ENCODE measurements at regions not wholly inside any gene's neighbourhood (a gene's known extent, or its start where the extent isn't known, plus 50 kb on each side); places are given as distances from the start of the nearest gene placed in this dataset.

DNA sequence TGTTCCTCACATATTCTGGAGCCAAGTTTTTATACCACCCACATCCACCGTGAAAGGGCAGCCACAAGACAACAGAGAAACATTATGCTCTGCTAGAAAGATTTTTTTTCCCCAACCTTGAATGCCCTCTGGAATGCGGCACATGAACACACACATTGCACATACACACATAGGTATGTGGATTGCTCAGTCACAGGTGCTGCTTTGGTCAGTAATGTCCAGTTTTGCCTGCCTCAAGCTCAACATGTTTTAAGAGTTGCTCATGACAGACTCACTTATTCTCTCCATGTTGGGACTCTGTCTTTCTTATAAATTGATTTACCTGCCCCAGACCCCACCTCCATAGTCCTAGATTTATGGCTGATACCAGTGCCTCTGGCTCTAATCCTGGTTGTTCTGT is 138.0 kb upstream of the ASTN2 start:
- ChIA-PET CTCF (interaction anchor here (1.5 kb wide), 1 partner anchor 65 kb away, joined by 8 read pairs; no protein-coding TSS in a partner anchor), POLR2A (no interaction called here)
- H3K4me2 ChIP-seq = no peak overlapping the region
- H3K9me2 ChIP-seq = no peaks in the 10 kb centered on the region
- H3K27ac ChIP-seq (ENCODE audit: low read depth in 2 of 2, low read length in 1 of 2) = no peak overlapping the region
- TF ChIP-seq, protein P1, sequence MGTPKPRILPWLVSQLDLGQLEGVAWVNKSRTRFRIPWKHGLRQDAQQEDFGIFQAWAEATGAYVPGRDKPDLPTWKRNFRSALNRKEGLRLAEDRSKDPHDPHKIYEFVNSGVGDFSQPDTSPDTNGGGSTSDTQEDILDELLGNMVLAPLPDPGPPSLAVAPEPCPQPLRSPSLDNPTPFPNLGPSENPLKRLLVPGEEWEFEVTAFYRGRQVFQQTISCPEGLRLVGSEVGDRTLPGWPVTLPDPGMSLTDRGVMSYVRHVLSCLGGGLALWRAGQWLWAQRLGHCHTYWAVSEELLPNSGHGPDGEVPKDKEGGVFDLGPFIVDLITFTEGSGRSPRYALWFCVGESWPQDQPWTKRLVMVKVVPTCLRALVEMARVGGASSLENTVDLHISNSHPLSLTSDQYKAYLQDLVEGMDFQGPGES (IDR thresholded peaks at IDR 0.05; ENCODE audit: low read depth, low read length) = no peak
- TF ChIP-seq, protein P2, sequence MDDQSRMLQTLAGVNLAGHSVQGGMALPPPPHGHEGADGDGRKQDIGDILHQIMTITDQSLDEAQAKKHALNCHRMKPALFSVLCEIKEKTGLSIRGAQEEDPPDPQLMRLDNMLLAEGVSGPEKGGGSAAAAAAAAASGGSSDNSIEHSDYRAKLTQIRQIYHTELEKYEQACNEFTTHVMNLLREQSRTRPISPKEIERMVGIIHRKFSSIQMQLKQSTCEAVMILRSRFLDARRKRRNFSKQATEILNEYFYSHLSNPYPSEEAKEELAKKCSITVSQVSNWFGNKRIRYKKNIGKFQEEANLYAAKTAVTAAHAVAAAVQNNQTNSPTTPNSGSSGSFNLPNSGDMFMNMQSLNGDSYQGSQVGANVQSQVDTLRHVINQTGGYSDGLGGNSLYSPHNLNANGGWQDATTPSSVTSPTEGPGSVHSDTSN (IDR thresholded peaks at IDR 0.05) = no peak
- no peak for TF ChIP-seq POLR2AphosphoS5 (IDR thresholded peaks at IDR 0.05; ENCODE audit: low read depth, low read length)
- TF ChIP-seq GATA2 (CRISPR knock-in tag; IDR thresholded peaks at IDR 0.05) = no peak
- TF ChIP-seq FOXM1 (IDR thresholded peaks at IDR 0.05; ENCODE audit: low read depth) = no peak
- TF ChIP-seq, protein P3, sequence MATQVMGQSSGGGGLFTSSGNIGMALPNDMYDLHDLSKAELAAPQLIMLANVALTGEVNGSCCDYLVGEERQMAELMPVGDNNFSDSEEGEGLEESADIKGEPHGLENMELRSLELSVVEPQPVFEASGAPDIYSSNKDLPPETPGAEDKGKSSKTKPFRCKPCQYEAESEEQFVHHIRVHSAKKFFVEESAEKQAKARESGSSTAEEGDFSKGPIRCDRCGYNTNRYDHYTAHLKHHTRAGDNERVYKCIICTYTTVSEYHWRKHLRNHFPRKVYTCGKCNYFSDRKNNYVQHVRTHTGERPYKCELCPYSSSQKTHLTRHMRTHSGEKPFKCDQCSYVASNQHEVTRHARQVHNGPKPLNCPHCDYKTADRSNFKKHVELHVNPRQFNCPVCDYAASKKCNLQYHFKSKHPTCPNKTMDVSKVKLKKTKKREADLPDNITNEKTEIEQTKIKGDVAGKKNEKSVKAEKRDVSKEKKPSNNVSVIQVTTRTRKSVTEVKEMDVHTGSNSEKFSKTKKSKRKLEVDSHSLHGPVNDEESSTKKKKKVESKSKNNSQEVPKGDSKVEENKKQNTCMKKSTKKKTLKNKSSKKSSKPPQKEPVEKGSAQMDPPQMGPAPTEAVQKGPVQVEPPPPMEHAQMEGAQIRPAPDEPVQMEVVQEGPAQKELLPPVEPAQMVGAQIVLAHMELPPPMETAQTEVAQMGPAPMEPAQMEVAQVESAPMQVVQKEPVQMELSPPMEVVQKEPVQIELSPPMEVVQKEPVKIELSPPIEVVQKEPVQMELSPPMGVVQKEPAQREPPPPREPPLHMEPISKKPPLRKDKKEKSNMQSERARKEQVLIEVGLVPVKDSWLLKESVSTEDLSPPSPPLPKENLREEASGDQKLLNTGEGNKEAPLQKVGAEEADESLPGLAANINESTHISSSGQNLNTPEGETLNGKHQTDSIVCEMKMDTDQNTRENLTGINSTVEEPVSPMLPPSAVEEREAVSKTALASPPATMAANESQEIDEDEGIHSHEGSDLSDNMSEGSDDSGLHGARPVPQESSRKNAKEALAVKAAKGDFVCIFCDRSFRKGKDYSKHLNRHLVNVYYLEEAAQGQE (IDR thresholded peaks at IDR 0.05; ENCODE audit: low read depth, low read length) = no peak
- TF ChIP-seq JUND (IDR thresholded peaks at IDR 0.05) = no peak
- no peak for TF ChIP-seq TEAD4 (IDR thresholded peaks at IDR 0.05; ENCODE audit: borderline replicate concordance, insufficient read depth)
- TF ChIP-seq, protein P4, sequence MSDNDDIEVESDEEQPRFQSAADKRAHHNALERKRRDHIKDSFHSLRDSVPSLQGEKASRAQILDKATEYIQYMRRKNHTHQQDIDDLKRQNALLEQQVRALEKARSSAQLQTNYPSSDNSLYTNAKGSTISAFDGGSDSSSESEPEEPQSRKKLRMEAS (IDR thresholded peaks at IDR 0.05; ENCODE audit: low read depth) = no peak
- TF ChIP-seq, protein P5, sequence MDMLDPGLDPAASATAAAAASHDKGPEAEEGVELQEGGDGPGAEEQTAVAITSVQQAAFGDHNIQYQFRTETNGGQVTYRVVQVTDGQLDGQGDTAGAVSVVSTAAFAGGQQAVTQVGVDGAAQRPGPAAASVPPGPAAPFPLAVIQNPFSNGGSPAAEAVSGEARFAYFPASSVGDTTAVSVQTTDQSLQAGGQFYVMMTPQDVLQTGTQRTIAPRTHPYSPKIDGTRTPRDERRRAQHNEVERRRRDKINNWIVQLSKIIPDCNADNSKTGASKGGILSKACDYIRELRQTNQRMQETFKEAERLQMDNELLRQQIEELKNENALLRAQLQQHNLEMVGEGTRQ (IDR thresholded peaks at IDR 0.05; ENCODE audit: borderline replicate concordance, low read depth, low read length) = no peak
- H3K9ac ChIP-seq = no peak overlapping the region
- H3F3A ChIP-seq (replicated peaks; ENCODE audit: insufficient read depth) = no peaks in the 10 kb centered on the region
- no peak overlapping the region for H3K4me3 ChIP-seq (ENCODE audit: low read depth in 2 of 2, low read length in 1 of 2)
- no peaks in the 10 kb centered on the region for H3K79me2 ChIP-seq (ENCODE audit: insufficient read depth)
- WGBS (ENCODE audit: low lambda C conversion rate) = 33% methylated on average over 2 of the region's 2 CpGs
- no peaks in the 10 kb centered on the region for H3K9me3 ChIP-seq
- DNase-seq = no peak
- no peaks in the 10 kb centered on the region for H4K20me1 ChIP-seq (ENCODE audit: insufficient read depth)
- no peaks in the 10 kb centered on the region; a peak in 1 of 4 replicates for H3K4me1 ChIP-seq (ENCODE audit: control insufficient read depth in 1 of 2, insufficient read depth in 2 of 2, low read depth in 1 of 2, low read length in 1 of 2)
- H3K27me3 ChIP-seq (ENCODE audit: insufficient read depth) = no peaks in the 10 kb centered on the region
- no peak overlapping the region for H2AFZ ChIP-seq (ENCODE audit: low read depth)
- no peaks in the 10 kb centered on the region for H3K36me3 ChIP-seq (replicated peaks in 1 of 2; ENCODE audit: control insufficient read depth in 1 of 2, insufficient read depth in 2 of 2, low read length in 1 of 2)
